Tibial artery (tissue), 4 donors: ENCODE measurements at regions not wholly inside any gene's neighbourhood (a gene's known extent, or its start where the extent isn't known, plus 50 kb on each side); places are given as distances from the start of the nearest gene placed in this dataset.

Experiments
- DNase-seq, 2 donors: peaks; one replicate each; pipeline ENCODE4 v3.0.0-alpha.2; 2019
- H3K27ac ChIP-seq, 2 donors: fragments of 200-600 bp; sonication (generic) in 1 of 2; 1 replicate in 1 of 2; 2 replicates in 1 of 2; pipeline ENCODE4 v1.5.1; 2018 to 2019; ENCODE audit warnings: mild to moderate bottlenecking in 1 of 2
- H3K27me3 ChIP-seq, 2 donors: fragments of 200-600 bp; sonication (generic) in 1 of 2; one replicate each; pipeline versions ENCODE4 v1.5.1 to v1.6.0; 2016 to 2019
- H3K36me3 ChIP-seq, 3 donors: fragments of 200-600 bp; sonication (generic) in 2 of 3; one replicate each; pipeline ENCODE4 v1.5.1; 2016 to 2019; ENCODE audit warnings: mild to moderate bottlenecking in 2 of 3
- H3K4me1 ChIP-seq, 4 donors: fragments of 200-600 bp; sonication (generic) in 2 of 4; 1 replicate in 3 of 4; 2 replicates in 1 of 4; pipeline ENCODE4 v1.5.1; 2016 to 2019
- H3K4me3 ChIP-seq, 2 donors: fragments of 200-600 bp; sonication (generic) in 1 of 2; 1 replicate in 1 of 2; 2 replicates in 1 of 2; pipeline ENCODE4 v1.5.1; 2018 to 2019; ENCODE audit warnings: mild to moderate bottlenecking in 2 of 2
- H3K9me3 ChIP-seq, 3 donors: fragments of 200-600 bp; sonication (generic) in 1 of 3; one replicate each; pipeline ENCODE4 v1.5.1; 2016 to 2019
- intact Hi-C: fragments of 100-400 bp; cut with DNase I; formaldehyde crosslinking; loops from one replicate; pipeline ENCODE4 v1.15.0; 2023; ENCODE audit warnings: low total_unique reads
- TF ChIP-seq, protein P1 (sequence below), 2 experiments: fragments of 200-600 bp in 1 of 2; fragments of 450-650 bp in 1 of 2; IDR thresholded peaks; one replicate each; pipeline ENCODE4 v1.5.1; 2017 to 2019; ENCODE audit warnings: antibody characterized with exemption in 2 of 2, mild to moderate bottlenecking in 1 of 2, moderate library complexity in 1 of 2

DNA sequence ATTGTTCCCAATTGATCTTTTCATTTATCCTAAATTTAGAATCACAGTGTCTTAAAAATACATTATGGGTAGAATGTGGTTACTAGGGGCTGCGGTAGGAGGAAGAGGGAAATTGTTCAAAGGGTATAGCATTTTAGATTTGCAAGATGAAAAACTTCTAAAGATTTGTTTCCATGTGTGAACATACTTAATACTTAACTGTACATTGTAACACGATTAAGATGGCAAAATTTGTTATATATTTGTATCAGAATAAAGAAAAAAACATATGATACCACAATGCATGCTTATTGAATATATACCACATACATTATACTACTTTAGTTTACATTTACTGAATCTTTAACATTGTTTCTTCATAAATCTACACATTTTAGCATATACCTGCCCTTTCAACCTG is 677.3 kb upstream of the PCDH20 start:
- no peaks in the 10 kb centered on the region for H3K9me3 ChIP-seq
- no peak overlapping the region for H3K4me3 ChIP-seq
- no peaks in the 10 kb centered on the region for H3K36me3 ChIP-seq
- intact Hi-C loops, result no loop called here
- H3K27me3 ChIP-seq, result no peaks in the 10 kb centered on the region
- H3K4me1 ChIP-seq, result no peaks in the 10 kb centered on the region
- H3K27ac ChIP-seq, result no peak overlapping the region
- TF ChIP-seq, protein P1, sequence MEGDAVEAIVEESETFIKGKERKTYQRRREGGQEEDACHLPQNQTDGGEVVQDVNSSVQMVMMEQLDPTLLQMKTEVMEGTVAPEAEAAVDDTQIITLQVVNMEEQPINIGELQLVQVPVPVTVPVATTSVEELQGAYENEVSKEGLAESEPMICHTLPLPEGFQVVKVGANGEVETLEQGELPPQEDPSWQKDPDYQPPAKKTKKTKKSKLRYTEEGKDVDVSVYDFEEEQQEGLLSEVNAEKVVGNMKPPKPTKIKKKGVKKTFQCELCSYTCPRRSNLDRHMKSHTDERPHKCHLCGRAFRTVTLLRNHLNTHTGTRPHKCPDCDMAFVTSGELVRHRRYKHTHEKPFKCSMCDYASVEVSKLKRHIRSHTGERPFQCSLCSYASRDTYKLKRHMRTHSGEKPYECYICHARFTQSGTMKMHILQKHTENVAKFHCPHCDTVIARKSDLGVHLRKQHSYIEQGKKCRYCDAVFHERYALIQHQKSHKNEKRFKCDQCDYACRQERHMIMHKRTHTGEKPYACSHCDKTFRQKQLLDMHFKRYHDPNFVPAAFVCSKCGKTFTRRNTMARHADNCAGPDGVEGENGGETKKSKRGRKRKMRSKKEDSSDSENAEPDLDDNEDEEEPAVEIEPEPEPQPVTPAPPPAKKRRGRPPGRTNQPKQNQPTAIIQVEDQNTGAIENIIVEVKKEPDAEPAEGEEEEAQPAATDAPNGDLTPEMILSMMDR (IDR thresholded peaks at IDR 0.05), result no peak
- DNase-seq, result no peak

DNA sequence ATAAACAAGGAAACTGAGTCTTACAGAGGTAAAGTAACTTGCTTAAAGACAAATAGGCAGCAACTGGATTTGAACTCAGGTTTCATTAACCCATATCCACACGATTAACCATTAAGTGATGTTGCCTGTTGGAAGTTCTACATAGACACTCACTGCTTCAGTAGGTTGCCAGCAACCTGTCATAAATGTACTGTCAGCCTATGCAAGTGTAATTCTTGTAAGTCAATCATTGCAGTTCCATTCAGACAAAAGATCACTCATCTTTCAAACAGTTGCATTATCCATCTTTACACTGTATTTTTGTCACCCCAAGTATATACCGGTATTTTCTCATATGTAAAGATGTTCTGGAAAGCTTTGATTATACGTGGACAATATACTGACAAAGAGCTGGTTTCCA is 676.9 kb upstream of the PCDH20 start:
- Histone ChIP-seq H3K27me3 (no peaks in the 10 kb centered on the region), H3K4me3 (no peak overlapping the region), H3K9me3 (no peaks in the 10 kb centered on the region), H3K4me1 (no peaks in the 10 kb centered on the region), H3K27ac (no peak overlapping the region), H3K36me3 (no peaks in the 10 kb centered on the region)
- intact Hi-C loops, result no loop called here
- TF ChIP-seq, protein P1 (IDR thresholded peaks at IDR 0.05), result no peak
- DNase-seq, result no peak

DNA sequence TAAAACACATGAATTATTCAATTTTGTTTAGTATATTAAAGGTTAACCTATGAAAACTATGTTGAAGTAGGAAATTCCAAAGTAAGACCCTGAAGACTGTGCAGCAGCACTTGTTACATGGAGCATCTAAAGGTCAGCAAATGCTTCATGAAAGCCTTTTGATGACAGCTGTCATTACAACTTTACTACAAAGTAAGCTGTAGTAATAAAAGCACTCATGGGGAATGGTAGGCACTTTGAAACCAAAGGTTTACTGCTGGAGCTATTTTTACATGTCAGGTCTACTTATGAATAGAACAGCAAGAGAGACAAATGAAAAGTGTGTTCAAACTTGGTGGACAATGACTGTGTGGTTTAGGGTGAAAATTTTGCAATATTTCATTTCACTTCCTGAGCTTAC is 672.5 kb upstream of the PCDH20 start:
- H3K27me3 ChIP-seq, result no peaks in the 10 kb centered on the region
- H3K27ac ChIP-seq, result no peak overlapping the region
- TF ChIP-seq, protein P1 (IDR thresholded peaks at IDR 0.05), result no peak
- no peaks in the 10 kb centered on the region for H3K36me3 ChIP-seq
- no peaks in the 10 kb centered on the region for H3K4me1 ChIP-seq
- no peak overlapping the region for H3K4me3 ChIP-seq
- no peaks in the 10 kb centered on the region for H3K9me3 ChIP-seq
- no peak for DNase-seq
- intact Hi-C loops, result no loop called here

GRCh38 chr13:62087124-62087523 is 671.5 kb upstream of the PCDH20 start:
- no peaks in the 10 kb centered on the region for H3K36me3 ChIP-seq
- no peaks in the 10 kb centered on the region for H3K4me1 ChIP-seq
- H3K9me3 ChIP-seq, result no peaks in the 10 kb centered on the region
- no peak overlapping the region for H3K4me3 ChIP-seq
- DNase-seq, result no peak
- no peak overlapping the region for H3K27ac ChIP-seq
- no peaks in the 10 kb centered on the region for H3K27me3 ChIP-seq
- TF ChIP-seq, protein P1 (IDR thresholded peaks at IDR 0.05), result no peak
- intact Hi-C loops, result no loop called here

DNA sequence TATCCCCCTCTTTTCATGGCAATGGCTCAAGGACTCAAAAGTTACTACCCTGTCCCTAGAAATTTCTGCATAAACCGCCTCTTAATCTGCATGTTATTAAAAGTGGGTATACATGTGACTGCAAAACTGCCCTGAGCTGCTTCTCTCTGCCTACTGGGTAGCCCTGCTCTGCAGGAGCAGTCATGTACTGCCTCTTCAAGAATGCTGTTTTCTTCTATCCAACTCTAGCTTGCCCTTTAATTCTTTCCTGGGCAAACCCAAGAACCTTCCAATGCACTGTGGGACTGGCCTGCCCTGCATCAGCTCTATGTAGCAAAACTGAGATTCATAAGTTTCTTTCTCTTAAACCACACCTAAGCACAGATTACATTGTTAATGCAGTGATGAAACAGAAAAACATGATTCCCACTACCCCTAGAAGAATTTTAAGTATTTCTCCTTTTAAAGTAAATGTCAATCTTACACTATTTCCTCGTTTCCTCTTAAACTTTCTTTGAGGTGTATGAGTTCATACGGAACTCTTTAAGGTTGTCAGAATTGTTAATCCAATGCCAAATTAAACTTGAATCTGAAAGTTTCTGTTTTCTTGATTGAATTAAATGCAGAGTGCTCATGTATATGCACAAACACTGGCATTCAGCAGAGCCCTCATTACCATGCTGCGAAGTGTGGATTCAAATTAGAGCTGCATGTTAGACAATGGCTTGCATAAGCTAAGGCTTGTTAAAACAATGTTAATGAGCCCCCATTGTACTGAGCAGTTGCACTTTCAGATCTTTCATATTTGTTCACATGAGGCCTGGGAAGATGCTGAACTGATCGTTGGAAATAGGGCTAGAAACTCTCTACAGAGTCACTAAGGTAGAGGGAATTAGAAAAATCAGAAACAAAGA is 669.9 kb upstream of the PCDH20 start:
- Histone ChIP-seq H3K4me1 (no peaks in the 10 kb centered on the region), H3K9me3 (no peaks in the 10 kb centered on the region), H3K27ac (no peak overlapping the region), H3K27me3 (no peaks in the 10 kb centered on the region), H3K36me3 (no peaks in the 10 kb centered on the region), H3K4me3 (no peak overlapping the region)
- TF ChIP-seq, protein P1 (IDR thresholded peaks at IDR 0.05), result no peak
- no peak for DNase-seq
- intact Hi-C loops, result no loop called here
